Prostate gland (tissue), 2 donors: ENCODE measurements at regions not wholly inside any gene's neighbourhood (a gene's known extent, or its start where the extent isn't known, plus 50 kb on each side); places are given as distances from the start of the nearest gene placed in this dataset.

Experiments
- CTCF ChIP-seq, 4 experiments: fragments of 200-600 bp in 2 of 4; fragments of 450-650 bp in 2 of 4; sonication (generic) in 2 of 4; IDR thresholded peaks; 1 replicate in 3 of 4; 2 replicates in 1 of 4; pipeline ENCODE4 v1.5.1; 2016 to 2019; ENCODE audit warnings: antibody characterized with exemption in 4 of 4, mild to moderate bottlenecking in 2 of 4, moderate library complexity in 2 of 4
- POLR2A ChIP-seq: fragments of 450-650 bp; IDR thresholded peaks from one replicate; pipeline ENCODE4 v1.6.1; 2016; ENCODE audit warnings: antibody characterized with exemption, mild to moderate bottlenecking

- TF ChIP-seq POLR2A (no peak), CTCF (IDR thresholded peaks at IDR 0.05) (no peak)
Measured at GRCh38 chr10:78381107-78381506, 347.4 kb downstream of the RPS24 start.
